GM18502 (cell line): ENCODE measurements at regions not wholly inside any gene's neighbourhood (a gene's known extent, or its start where the extent isn't known, plus 50 kb on each side); places are given as distances from the start of the nearest gene placed in this dataset.
"Not testable (repeated sequence)": the region's sequence is repeated elsewhere in the genome, so short reads cannot be mapped to it uniquely, and the experiment has no call there.

Experiments
- ATAC-seq: cut with Tn5 transposase; IDR thresholded peaks from one replicate; pipeline ENCODE4 v1.9.1; 2021; ENCODE audit warnings: mild to moderate bottlenecking; ENCODE audit not compliant: unreplicated experiment, poor library complexity

- ATAC-seq, result no peak
Measured at GRCh38 chr10:85061401-85061800, 733.0 kb downstream of the CCSER2 start.

DNA sequence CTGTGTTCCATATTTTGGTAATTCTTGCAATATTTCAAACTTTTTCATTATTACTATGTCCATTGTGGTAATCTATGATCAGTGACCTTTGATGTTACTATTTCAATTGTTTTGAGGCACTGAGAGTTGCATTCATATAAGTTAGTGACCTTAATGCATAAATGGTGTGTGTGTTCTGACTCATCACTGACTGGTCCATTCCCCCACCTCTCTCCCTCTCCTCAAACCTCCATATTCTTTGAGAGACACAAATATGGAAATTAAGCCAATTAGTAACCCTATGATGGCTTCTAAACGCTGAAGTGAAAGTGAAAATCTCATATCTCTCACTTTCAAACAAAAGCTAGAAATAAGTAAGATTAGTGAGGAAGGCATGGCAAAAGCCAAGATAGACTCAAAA lies 739.6 kb downstream of the CCSER2 start:
- no peak for ATAC-seq

GRCh38 chr10:85080934-85081333 lies 752.5 kb downstream of the CCSER2 start:
- ATAC-seq, result no peak

DNA sequence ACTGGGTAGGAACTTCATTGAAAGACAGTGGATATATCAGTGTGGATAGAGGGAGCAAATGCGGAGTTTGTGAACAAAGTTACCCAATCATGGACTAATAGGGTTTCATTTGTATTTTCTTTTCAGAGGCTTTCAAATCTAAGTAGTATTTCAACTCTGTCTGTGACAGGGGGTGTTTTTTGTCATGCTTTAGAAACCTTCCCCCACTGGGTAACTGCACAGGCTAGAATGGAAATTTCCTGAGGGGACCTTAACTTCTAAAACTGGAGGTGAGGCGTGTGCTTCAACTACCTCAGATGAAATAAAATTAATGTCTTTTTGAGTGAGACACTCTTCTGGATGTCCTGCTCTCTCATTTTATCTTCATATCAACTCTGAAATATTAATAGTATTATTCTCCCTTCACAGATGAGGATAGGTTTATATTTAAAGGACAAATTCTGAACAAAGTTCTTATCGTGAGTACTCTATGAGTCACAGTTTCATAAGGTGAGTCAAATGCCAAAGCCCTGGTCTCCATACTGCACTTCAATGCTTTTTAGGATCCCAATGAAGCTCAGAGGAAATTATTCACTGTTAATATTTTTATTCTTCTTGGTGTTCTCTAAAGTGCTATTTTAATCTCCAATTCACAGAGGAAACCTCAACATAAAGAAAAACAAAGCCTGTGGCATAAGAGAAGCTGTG lies 770.6 kb downstream of the CCSER2 start:
- ATAC-seq, result no peak

- no peak for ATAC-seq
Measured at GRCh38 chr10:85100495-85100894, 772.1 kb downstream of the CCSER2 start.

- no peak for ATAC-seq
Measured at GRCh38 chr10:85105614-85106255, 777.3 kb downstream of the CCSER2 start.

GRCh38 chr10:85111271-85111670 lies 782.9 kb downstream of the CCSER2 start:
- ATAC-seq, result no peak

- no peak for ATAC-seq
Measured at GRCh38 chr10:85124603-85125051, 796.2 kb downstream of the CCSER2 start.

DNA sequence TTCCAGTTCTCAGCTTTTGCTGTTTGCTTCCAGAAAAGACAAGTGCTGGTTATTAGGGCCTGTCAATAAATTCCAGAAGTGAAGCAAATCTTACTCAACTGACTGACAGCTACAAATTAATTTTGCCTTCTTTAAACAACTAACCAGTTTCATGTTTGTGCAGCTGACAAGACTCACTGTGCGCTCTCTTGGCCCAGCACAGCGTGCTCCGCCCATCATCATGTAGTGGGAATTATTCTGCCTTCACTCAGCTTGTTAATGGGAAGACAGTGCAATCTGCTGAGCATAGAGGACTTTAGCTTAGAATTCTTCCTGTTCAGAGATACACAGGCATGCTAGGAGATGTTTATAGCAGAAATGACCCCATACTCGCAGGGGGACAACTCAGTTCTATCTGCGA lies 808.9 kb downstream of the CCSER2 start:
- no peak for ATAC-seq

- ATAC-seq, result no peak
Measured at GRCh38 chr10:85138046-85138445, 809.7 kb downstream of the CCSER2 start.

- no peak for ATAC-seq
Measured at GRCh38 chr10:85139124-85139523, 810.7 kb downstream of the CCSER2 start.

GRCh38 chr10:85141520-85141919 lies 813.1 kb downstream of the CCSER2 start:
- ATAC-seq, result not testable (repeated sequence)

GRCh38 chr10:85145966-85146365 lies 817.6 kb downstream of the CCSER2 start:
- ATAC-seq, result no peak

DNA sequence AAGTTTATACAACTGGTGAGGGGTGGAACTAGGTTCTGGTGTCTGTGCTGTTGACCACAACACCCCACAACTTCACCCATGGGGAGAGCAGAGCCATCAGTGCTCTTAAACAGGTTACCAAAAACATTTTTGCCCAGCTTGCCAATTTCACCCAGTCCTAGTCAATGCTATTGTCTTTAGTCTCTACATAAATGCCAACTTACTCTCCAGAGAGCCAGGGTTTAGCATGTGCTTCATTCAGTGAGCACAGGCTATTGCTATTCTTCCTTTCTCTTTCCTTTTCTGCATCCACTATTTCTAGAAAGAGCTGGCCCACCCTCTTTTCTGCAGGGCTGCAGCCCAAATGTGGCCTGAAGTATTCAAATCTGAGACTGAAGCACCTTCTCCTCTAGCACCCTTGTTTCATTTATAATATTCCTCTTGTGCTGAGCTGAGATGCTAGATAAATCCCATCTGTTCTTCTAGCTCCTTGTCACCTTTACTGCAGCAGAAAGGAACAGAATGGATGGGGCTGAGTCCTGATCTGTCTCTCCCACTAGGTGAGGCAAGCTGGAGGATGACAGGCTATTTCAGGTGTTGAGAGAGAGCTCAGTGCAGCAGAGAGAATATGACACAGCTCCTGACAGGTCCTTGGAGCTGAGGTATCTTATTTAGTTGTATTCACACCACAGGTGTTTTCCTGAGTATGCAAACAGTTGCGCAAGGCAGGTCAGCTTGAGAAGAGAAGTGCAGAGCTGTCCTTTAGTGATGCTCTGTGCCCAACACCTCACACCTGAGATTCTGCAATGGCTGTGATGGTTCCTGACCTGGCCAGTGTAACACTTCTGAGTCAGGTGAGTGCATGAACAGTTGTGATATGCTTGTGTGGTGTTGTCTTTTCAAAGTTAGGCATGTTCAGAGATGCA lies 819.2 kb downstream of the CCSER2 start:
- no peak for ATAC-seq

DNA sequence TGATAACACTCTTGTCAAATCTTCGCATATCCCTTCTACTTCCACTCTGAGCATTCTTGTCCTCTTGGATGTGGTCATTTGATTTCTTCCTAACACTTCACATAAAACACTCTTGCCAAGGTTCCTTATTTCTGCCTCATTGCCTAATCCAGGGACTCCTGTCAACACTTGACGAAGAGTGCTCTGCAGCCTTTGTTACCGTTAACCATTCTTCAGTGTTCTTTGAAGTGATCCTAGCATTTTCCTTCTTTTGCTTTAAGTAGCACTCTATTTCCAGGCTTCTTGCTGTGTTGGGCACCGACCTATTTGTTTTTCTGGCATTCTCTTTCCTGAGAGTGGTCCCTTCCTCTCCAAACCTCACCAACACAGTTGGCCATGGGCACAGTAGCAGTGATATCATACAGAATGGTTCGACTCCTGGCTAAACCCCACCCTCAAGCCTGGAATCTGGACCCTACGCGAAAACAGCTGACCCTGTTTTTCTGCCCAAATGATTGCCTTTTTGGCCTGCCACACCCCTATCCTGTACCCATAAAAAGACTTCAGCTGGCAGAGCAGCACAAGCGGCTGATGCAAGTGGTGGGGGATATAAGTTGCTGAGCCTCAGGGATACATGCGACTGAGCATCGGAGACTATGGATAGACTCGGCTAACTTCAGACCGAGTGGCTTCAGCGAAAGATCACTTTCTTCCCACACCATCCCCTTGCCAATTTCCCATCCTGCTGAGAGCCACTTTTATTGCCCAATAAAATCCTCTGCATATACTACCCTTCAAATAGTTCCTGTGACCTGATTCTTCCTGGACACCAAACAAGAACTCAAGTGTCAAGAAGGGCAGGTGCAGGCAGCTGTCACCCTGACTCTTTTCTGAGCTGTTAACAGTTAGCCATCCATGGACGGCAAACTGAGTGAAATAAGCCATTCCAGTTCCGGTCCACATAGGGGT lies 820.6 kb downstream of the CCSER2 start:
- ATAC-seq, result no peak

GRCh38 chr10:85149766-85150165 lies 821.4 kb downstream of the CCSER2 start:
- ATAC-seq, result no peak

GRCh38 chr10:85151506-85151905 lies 823.1 kb downstream of the CCSER2 start:
- no peak for ATAC-seq

- ATAC-seq, result no peak
Measured at GRCh38 chr10:85152496-85152895, 824.1 kb downstream of the CCSER2 start.

GRCh38 chr10:85152911-85153310 lies 824.5 kb downstream of the CCSER2 start:
- no peak for ATAC-seq

GRCh38 chr10:85157206-85157605 lies 828.8 kb downstream of the CCSER2 start:
- no peak for ATAC-seq
